Calu3 (cell line): ENCODE measurements at regions not wholly inside any gene's neighbourhood (a gene's known extent, or its start where the extent isn't known, plus 50 kb on each side); places are given as distances from the start of the nearest gene placed in this dataset.
"Not testable (repeated sequence)": the region's sequence is repeated elsewhere in the genome, so short reads cannot be mapped to it uniquely, and the experiment has no call there.

Experiments used
- BruUV-seq: library from RNA; stranded (reverse); fragments of 400-500 nt; replicated peaks from 2 replicates; lab custom pipeline; 2021; lab: Mats Ljungman, UMichigan
- CTCF ChIA-PET: fragments of 300-600 bp; sonication (Branson Sonifier 250); formaldehyde crosslinking; loops from one replicate; lab custom pipeline; 2022; ENCODE audit warnings: antibody characterized with exemption; lab: Charles Lee
- DNase-seq: peaks from one replicate; pipeline ENCODE4 v3.0.0; 2022
- H3K27ac Mint-ChIP-seq: one replicate; pipeline ENCODE4 v1.8.0; 2022; ENCODE audit warnings: mixed read lengths; ENCODE audit not compliant: unreplicated experiment
- H3K27me3 Mint-ChIP-seq: one replicate; pipeline ENCODE4 v1.8.0; 2022; ENCODE audit warnings: mixed read lengths; ENCODE audit not compliant: unreplicated experiment
- H3K36me3 Mint-ChIP-seq: one replicate; pipeline ENCODE4 v1.8.0; 2022; ENCODE audit warnings: mild to moderate bottlenecking, moderate library complexity, mixed read lengths; ENCODE audit not compliant: insufficient read depth, unreplicated experiment
- H3K4me1 Mint-ChIP-seq: one replicate; pipeline ENCODE4 v1.8.0; 2022; ENCODE audit warnings: mild to moderate bottlenecking, low read depth, mixed read lengths; ENCODE audit not compliant: unreplicated experiment
- H3K4me3 Mint-ChIP-seq: one replicate; pipeline ENCODE4 v1.8.0; 2022; ENCODE audit warnings: mild to moderate bottlenecking, low read depth, moderate library complexity, mixed read lengths; ENCODE audit not compliant: unreplicated experiment
- H3K9me3 Mint-ChIP-seq: one replicate; pipeline ENCODE4 v1.8.0; 2022; ENCODE audit warnings: low read depth, mixed read lengths; ENCODE audit not compliant: unreplicated experiment
- CTCF ChIP-seq: fragments of 200-600 bp; IDR thresholded peaks from one replicate; pipeline ENCODE4 v1.8.0; 2022; ENCODE audit warnings: antibody characterized with exemption; ENCODE audit not compliant: unreplicated experiment
- intact Hi-C: fragments of 100-400 bp; cut with micrococcal nuclease; formaldehyde crosslinking; loops from one replicate; pipeline ENCODE4 v1.10.0; 2022; ENCODE audit not compliant: unreplicated experiment

- TF ChIP-seq CTCF: no peak
- H3K4me1 Mint-ChIP-seq: no peaks in the 10 kb centered on the region
- CTCF ChIA-PET: no interaction called here
- H3K4me3 Mint-ChIP-seq: no peak overlapping the region
- H3K9me3 Mint-ChIP-seq: no peaks in the 10 kb centered on the region
- no TSS peak for BruUV-seq
- no peaks in the 10 kb centered on the region for H3K36me3 Mint-ChIP-seq
- H3K27me3 Mint-ChIP-seq: peaks cover 87% of the 10 kb centered on the region
- no peak for DNase-seq
- intact Hi-C loops: no loop called here
- H3K27ac Mint-ChIP-seq: no peak overlapping the region
Measured at GRCh38 chr6:167402195-167402686, 77.4 kb downstream of the TTLL2 start.

GRCh38 chr6:167403427-167403826, 78.5 kb downstream of the TTLL2 start:
- no peaks in the 10 kb centered on the region for H3K36me3 Mint-ChIP-seq
- no TSS peak for BruUV-seq
- peaks cover 82% of the 10 kb centered on the region for H3K27me3 Mint-ChIP-seq
- H3K27ac Mint-ChIP-seq: no peak overlapping the region
- no peak for DNase-seq
- no peaks in the 10 kb centered on the region for H3K9me3 Mint-ChIP-seq
- no peaks in the 10 kb centered on the region for H3K4me1 Mint-ChIP-seq
- no peak for TF ChIP-seq CTCF
- CTCF ChIA-PET: no interaction called here
- no peak overlapping the region for H3K4me3 Mint-ChIP-seq
- intact Hi-C loops: no loop called here

- CTCF ChIA-PET: no interaction called here
- peaks cover 72% of the 10 kb centered on the region for H3K27me3 Mint-ChIP-seq
Measured at GRCh38 chr6:167404385-167405049, 79.6 kb downstream of the TTLL2 start.

GRCh38 chr6:167405778-167406532, 81.1 kb downstream of the TTLL2 start:
- no TSS peak for BruUV-seq
- Mint-ChIP-seq H3K4me3 (no peak overlapping the region), H3K27ac (no peak overlapping the region), H3K27me3 (peaks cover 72% of the 10 kb centered on the region), H3K4me1 (no peaks in the 10 kb centered on the region), H3K9me3 (no peaks in the 10 kb centered on the region), H3K36me3 (no peaks in the 10 kb centered on the region)
- DNase-seq: no peak
- intact Hi-C loops: no loop called here
- CTCF ChIA-PET: no interaction called here
- TF ChIP-seq CTCF: no peak

More at GRCh38 chr6:167404385-167405049, 79.6 kb downstream of the TTLL2 start:
- Mint-ChIP-seq H3K27ac (no peak overlapping the region), H3K36me3 (no peaks in the 10 kb centered on the region), H3K9me3 (no peaks in the 10 kb centered on the region), H3K4me3 (no peak overlapping the region), H3K4me1 (no peaks in the 10 kb centered on the region)
- TF ChIP-seq CTCF: no peak
- intact Hi-C loops: no loop called here
- no TSS peak for BruUV-seq
- DNase-seq: no peak

GRCh38 chr6:167406533-167407238, 81.8 kb downstream of the TTLL2 start:
- BruUV-seq, H3K27ac Mint-ChIP-seq, intact Hi-C loops, H3K9me3 Mint-ChIP-seq, H3K4me1 Mint-ChIP-seq, H3K36me3 Mint-ChIP-seq, DNase-seq, CTCF ChIA-PET, H3K4me3 Mint-ChIP-seq: not testable (repeated sequence)
- H3K27me3 Mint-ChIP-seq: peaks cover 72% of the 10 kb centered on the region
